Testis (tissue), 2 donors: ENCODE measurements at regions not wholly inside any gene's neighbourhood (a gene's known extent, or its start where the extent isn't known, plus 50 kb on each side); places are given as distances from the start of the nearest gene placed in this dataset.

Experiments
- DNase-seq: peaks from one replicate; pipeline ENCODE4 v3.0.0-alpha.2; 2019
- H3K27ac ChIP-seq, 2 donors: fragments of 200-600 bp; sonication (generic); one replicate each; pipeline ENCODE4 v1.5.1; 2019
- H3K27me3 ChIP-seq: fragments of 200-600 bp; sonication (generic); one replicate; pipeline ENCODE4 v1.5.1; 2019
- H3K36me3 ChIP-seq: fragments of 200-600 bp; sonication (generic); one replicate; pipeline ENCODE4 v1.5.1; 2017; ENCODE audit warnings: low read depth; ENCODE audit errors: missing control alignments
- H3K4me1 ChIP-seq: fragments of 200-600 bp; sonication (generic); one replicate; pipeline ENCODE4 v1.5.1; 2019
- H3K4me3 ChIP-seq, 2 donors: fragments of 200-600 bp; sonication (generic); one replicate each; pipeline ENCODE4 v1.5.1; 2017 to 2019
- H3K9me3 ChIP-seq: fragments of 200-600 bp; sonication (generic); one replicate; pipeline ENCODE4 v1.5.1; 2017
- CTCF ChIP-seq, 3 experiments: fragments of 450-650 bp in 2 of 3; fragments of 200-600 bp in 1 of 3; sonication (generic) in 1 of 3; IDR thresholded peaks; one replicate each; pipeline ENCODE4 v1.5.1; 2016 to 2019; ENCODE audit warnings: antibody characterized with exemption in 3 of 3, mild to moderate bottlenecking in 2 of 3, moderate library complexity in 1 of 3
- POLR2A ChIP-seq: fragments of 450-650 bp; IDR thresholded peaks from one replicate; pipeline ENCODE4 v1.6.1; 2017; ENCODE audit warnings: antibody characterized with exemption, mild to moderate bottlenecking, moderate library complexity
- WGBS, 2 donors: methylation state at CpG; one replicate each; pipeline ENCODE4 v1.1.5; 2018; 5-methylcytosine and 5-hydroxymethylcytosine counted together
- intact Hi-C: fragments of 100-400 bp; cut with DNase I; formaldehyde crosslinking; loops from one replicate; pipeline ENCODE4 v1.15.1; 2023; ENCODE audit warnings: low total_unique reads

DNA sequence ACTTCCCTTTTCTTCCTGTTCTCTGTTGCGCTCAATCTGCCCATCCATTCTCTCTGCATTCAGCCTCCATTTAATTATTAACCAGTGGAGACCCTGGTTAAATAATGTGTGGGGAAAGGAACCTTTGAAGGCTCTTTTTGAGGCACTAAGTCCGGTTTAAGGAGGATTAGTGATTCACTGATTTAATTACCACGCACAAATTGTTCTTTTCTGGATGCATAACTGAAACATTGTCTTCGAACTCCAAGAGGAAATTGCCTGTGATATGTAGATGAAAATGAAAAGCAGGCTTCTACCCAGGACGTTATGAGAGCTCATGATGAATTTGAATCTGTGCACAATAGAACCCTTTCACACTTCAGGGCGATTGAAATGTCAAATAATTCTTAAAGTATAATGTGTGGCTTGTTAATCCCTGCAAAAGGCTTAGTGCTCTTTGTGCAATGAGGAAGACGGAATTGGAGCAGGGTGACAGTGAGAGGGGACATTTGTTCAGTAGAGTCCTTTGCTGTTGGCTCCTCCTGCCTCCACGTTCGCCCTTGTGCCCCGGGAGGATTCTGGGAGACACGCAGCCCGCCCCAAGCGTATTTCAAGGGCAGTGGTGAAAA, 51.1 kb upstream of the ZNF236 start:
- no peak overlapping the region for H3K4me3 ChIP-seq
- no peak for DNase-seq
- H3K36me3 ChIP-seq, result no peaks in the 10 kb centered on the region
- no peaks in the 10 kb centered on the region for H3K4me1 ChIP-seq
- no peak for TF ChIP-seq CTCF (IDR thresholded peaks at IDR 0.05)
- TF ChIP-seq POLR2A, result no peak
- H3K27ac ChIP-seq, result no peak overlapping the region
- intact Hi-C loops, result no loop called here
- no peaks in the 10 kb centered on the region for H3K9me3 ChIP-seq
- H3K27me3 ChIP-seq, result no peaks in the 10 kb centered on the region
- 73 to 82% methylated on average over 13 of the region's 13 CpGs for whole genome bisulfite sequencing, 2 donors

DNA sequence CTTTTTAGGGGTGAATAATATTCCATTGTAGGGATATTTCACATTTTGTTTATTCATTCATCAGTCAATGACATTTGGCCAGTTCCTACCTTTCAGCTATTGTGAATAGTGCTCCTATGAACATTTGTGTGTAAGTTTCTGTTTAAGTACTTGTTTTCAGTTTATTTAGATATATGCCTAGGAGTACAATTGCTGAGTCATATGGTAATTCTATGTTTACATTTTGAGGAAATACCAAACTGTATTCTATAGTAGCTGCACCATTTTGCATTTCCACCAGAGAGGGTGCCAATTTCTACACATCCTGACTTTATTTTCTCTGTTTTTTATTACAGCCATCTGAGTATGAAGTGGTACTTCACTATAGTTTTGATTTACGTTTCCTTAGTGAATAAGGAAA, 54.4 kb upstream of the ZNF236 start:
- H3K27ac ChIP-seq, result no peak overlapping the region
- H3K4me1 ChIP-seq, result no peaks in the 10 kb centered on the region
- TF ChIP-seq CTCF (IDR thresholded peaks at IDR 0.05) (no peak), POLR2A (no peak)
- intact Hi-C loops, result no loop called here
- WGBS, 2 donors, result 86 to 93% methylated on average over 1 of the region's 1 CpG
- H3K36me3 ChIP-seq, result no peaks in the 10 kb centered on the region
- H3K9me3 ChIP-seq, result no peaks in the 10 kb centered on the region
- no peak overlapping the region for H3K4me3 ChIP-seq
- no peaks in the 10 kb centered on the region for H3K27me3 ChIP-seq
- no peak for DNase-seq

- H3K27me3 ChIP-seq, result no peaks in the 10 kb centered on the region
- H3K36me3 ChIP-seq, result no peaks in the 10 kb centered on the region
- TF ChIP-seq POLR2A, result no peak
- TF ChIP-seq CTCF (IDR thresholded peaks at IDR 0.05), result no peak
- no peak overlapping the region for H3K27ac ChIP-seq
- no peaks in the 10 kb centered on the region for H3K4me1 ChIP-seq
- H3K9me3 ChIP-seq, result no peaks in the 10 kb centered on the region
- intact Hi-C loops, result no loop called here
- 83 to 92% methylated on average over 6 to 7 of the region's 7 CpGs for WGBS, 2 donors
- no peak overlapping the region for H3K4me3 ChIP-seq
- DNase-seq, result no peak
Observed at GRCh38 chr18:76766429-76766828, 55.9 kb upstream of the ZNF236 start.

DNA sequence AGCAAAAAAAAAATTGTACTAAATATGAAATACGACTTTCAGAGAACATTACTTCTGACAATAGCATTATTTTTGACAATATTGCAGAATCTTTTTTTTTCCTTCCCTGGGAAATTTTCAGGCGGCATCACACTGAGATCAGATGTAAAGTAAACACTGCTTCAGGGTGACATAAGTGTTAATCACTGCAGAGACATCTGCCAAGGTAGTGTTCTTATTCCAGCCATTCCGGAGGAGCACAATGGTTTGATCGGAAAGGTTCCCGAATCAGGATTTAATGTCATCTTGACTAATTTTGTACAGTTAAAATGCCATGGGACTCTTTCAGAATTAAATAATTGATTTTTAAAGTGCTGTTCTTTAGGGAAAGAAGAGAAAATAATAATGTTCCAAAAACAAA, 56.7 kb upstream of the ZNF236 start:
- H3K36me3 ChIP-seq, result no peaks in the 10 kb centered on the region
- H3K4me3 ChIP-seq, result no peak overlapping the region
- H3K4me1 ChIP-seq, result no peaks in the 10 kb centered on the region
- H3K9me3 ChIP-seq, result no peaks in the 10 kb centered on the region
- no peaks in the 10 kb centered on the region for H3K27me3 ChIP-seq
- TF ChIP-seq POLR2A (no peak), CTCF (IDR thresholded peaks at IDR 0.05) (no peak)
- intact Hi-C loops, result no loop called here
- H3K27ac ChIP-seq, result no peak overlapping the region
- DNase-seq, result no peak
- 67 to 79% methylated on average over 5 of the region's 5 CpGs for WGBS, 2 donors

GRCh38 chr18:76764291-76764901, 58.0 kb upstream of the ZNF236 start:
- Histone ChIP-seq H3K27me3 (no peaks in the 10 kb centered on the region), H3K4me3 (no peak overlapping the region), H3K9me3 (no peaks in the 10 kb centered on the region), H3K36me3 (no peaks in the 10 kb centered on the region), H3K27ac (no peak overlapping the region), H3K4me1 (no peaks in the 10 kb centered on the region)
- 78 to 90% methylated on average over 7 to 10 of the region's 10 CpGs for WGBS, 2 donors
- no peak for DNase-seq
- intact Hi-C loops, result no loop called here
- TF ChIP-seq POLR2A (no peak), CTCF (IDR thresholded peaks at IDR 0.05) (no peak)
